ENCODE measurements at regions not wholly inside any gene's neighbourhood (a gene's known extent, or its start where the extent isn't known, plus 50 kb on each side); places are given as distances from the start of the nearest gene placed in this dataset.
"Not testable (repeated sequence)": the region's sequence is repeated elsewhere in the genome, so short reads cannot be mapped to it uniquely, and the experiment has no call there.

GRCh38 chr20:55415567-55416142, 589.7 kb downstream of the CBLN4 start:
- peak; percentile 70 for TF ChIP-seq CTCF (conservative IDR thresholded peaks at IDR 0.05)
- Histone ChIP-seq H3K9ac (ENCODE audit: extremely low read depth, insufficient read length, low read length) (no peak overlapping the region), H2BK20ac (ENCODE audit: low read depth, low read length, poor library complexity, severe bottlenecking) (no peak overlapping the region), H3K23me2 (ENCODE audit: insufficient read length, low read depth, low read length, poor library complexity, severe bottlenecking) (no peaks in the 10 kb centered on the region), H4K91ac (ENCODE audit: insufficient read length, low read depth, low read length) (no peak overlapping the region), H3K9me3 (ENCODE audit: control insufficient read depth, low read depth, low read length) (no peaks in the 10 kb centered on the region), H2BK15ac (ENCODE audit: low read depth, low read length) (no peak overlapping the region), H3K4ac (ENCODE audit: low read depth, low read length) (no peak overlapping the region), H3K79me1 (ENCODE audit: insufficient read depth, low read depth, low read length, poor library complexity, severe bottlenecking) (no peaks in the 10 kb centered on the region), H2AFZ (ENCODE audit: low read length) (no peak overlapping the region), H3K27ac (ENCODE audit: insufficient read length, low read depth, low read length) (no peak overlapping the region), H3K56ac (ENCODE audit: insufficient read length, low read depth, low read length) (no peak overlapping the region), H3K18ac (ENCODE audit: insufficient read length, low read depth, low read length) (no peak overlapping the region), H2AK5ac (ENCODE audit: insufficient read length, low read length) (no peak overlapping the region), H2BK5ac (ENCODE audit: insufficient read length, low read length) (no peak overlapping the region), H3K4me1 (ENCODE audit: insufficient read depth, low read length) (no peaks in the 10 kb centered on the region), H4K8ac (replicated peaks; ENCODE audit: insufficient read length, low read depth, low read length) (no peak overlapping the region), H3K4me2 (ENCODE audit: insufficient read depth, insufficient read length, low read length) (no peak overlapping the region), H4K20me1 (ENCODE audit: control insufficient read depth, insufficient read depth, insufficient read length) (no peaks in the 10 kb centered on the region), H3K14ac (ENCODE audit: insufficient read depth, low read length) (no peak overlapping the region), H4K5ac (ENCODE audit: insufficient read length, low read depth, low read length) (no peak overlapping the region), H2BK120ac (ENCODE audit: low read depth, low read length, poor library complexity, severe bottlenecking) (no peak overlapping the region), H3K79me2 (ENCODE audit: insufficient read depth, low read length) (no peaks in the 10 kb centered on the region), H3K27me3 (ENCODE audit: insufficient read depth, low read length) (no peaks in the 10 kb centered on the region), H2BK12ac (ENCODE audit: insufficient read length, low read depth, low read length) (no peak overlapping the region), H3T11ph (ENCODE audit: low read length) (no peak overlapping the region), H3K23ac (ENCODE audit: insufficient read length, low read depth, low read length) (no peak overlapping the region)
- Mint-ChIP-seq H3K27ac (no peak overlapping the region), H3K36me3 (ENCODE audit: insufficient read depth in 1 of 3, low read depth in 3 of 3) (peaks cover 3 to 8% (median 3%) of the 10 kb centered on the region in 3 experiments; a peak in 4 of 7 replicates), H3K4me1 (peaks cover 3 to 15% of the 10 kb centered on the region in 2 experiments; a peak in 3 of 4 replicates), H3K27me3 (ENCODE audit: low read depth) (no peaks in the 10 kb centered on the region), H3K4me3 (no peak overlapping the region), H3K9me3 (peaks cover 12% of the 10 kb centered on the region in 2 experiments)
- DNase-seq = no peak
- WGBS (ENCODE audit: extremely low coverage, insufficient read length, low lambda C conversion rate) = no CpG with 5 or more reads among the region's 7 CpGs

- not testable (repeated sequence) for H4K91ac ChIP-seq (ENCODE audit: insufficient read length, low read depth, low read length); H3K79me2 ChIP-seq (ENCODE audit: insufficient read depth, low read length); H2BK20ac ChIP-seq (ENCODE audit: low read depth, low read length, poor library complexity, severe bottlenecking); DNase-seq; H3K27ac Mint-ChIP-seq; H2BK5ac ChIP-seq (ENCODE audit: insufficient read length, low read length); H3K79me1 ChIP-seq (ENCODE audit: insufficient read depth, low read depth, low read length, poor library complexity, severe bottlenecking); H3K4me1 Mint-ChIP-seq; H3K27me3 Mint-ChIP-seq (ENCODE audit: low read depth); H3K27ac ChIP-seq (ENCODE audit: insufficient read length, low read depth, low read length); H3K56ac ChIP-seq (ENCODE audit: insufficient read length, low read depth, low read length); H3K4me1 ChIP-seq (ENCODE audit: insufficient read depth, low read length); H2BK15ac ChIP-seq (ENCODE audit: low read depth, low read length); H2AK5ac ChIP-seq (ENCODE audit: insufficient read length, low read length); H4K20me1 ChIP-seq (ENCODE audit: control insufficient read depth, insufficient read depth, insufficient read length); H3K14ac ChIP-seq (ENCODE audit: insufficient read depth, low read length); H3T11ph ChIP-seq (ENCODE audit: low read length); H3K36me3 Mint-ChIP-seq (ENCODE audit: insufficient read depth in 1 of 3, low read depth in 3 of 3); H4K8ac ChIP-seq (replicated peaks; ENCODE audit: insufficient read length, low read depth, low read length); H2AFZ ChIP-seq (ENCODE audit: low read length); H2BK12ac ChIP-seq (ENCODE audit: insufficient read length, low read depth, low read length); H3K23me2 ChIP-seq (ENCODE audit: insufficient read length, low read depth, low read length, poor library complexity, severe bottlenecking); H3K9me3 Mint-ChIP-seq; H3K4ac ChIP-seq (ENCODE audit: low read depth, low read length); H3K4me2 ChIP-seq (ENCODE audit: insufficient read depth, insufficient read length, low read length); H4K5ac ChIP-seq (ENCODE audit: insufficient read length, low read depth, low read length); H3K23ac ChIP-seq (ENCODE audit: insufficient read length, low read depth, low read length); H3K9ac ChIP-seq (ENCODE audit: extremely low read depth, insufficient read length, low read length); H2BK120ac ChIP-seq (ENCODE audit: low read depth, low read length, poor library complexity, severe bottlenecking); H3K27me3 ChIP-seq (ENCODE audit: insufficient read depth, low read length); H3K18ac ChIP-seq (ENCODE audit: insufficient read length, low read depth, low read length); H3K9me3 ChIP-seq (ENCODE audit: control insufficient read depth, low read depth, low read length); H3K4me3 Mint-ChIP-seq
- WGBS (ENCODE audit: extremely low coverage, insufficient read length, low lambda C conversion rate) = no CpG with 5 or more reads among the region's 1 CpG
Measured at GRCh38 chr20:55412508-55412907, 592.8 kb downstream of the CBLN4 start.

Measured in H9 (cell line).